Peyer's patch (tissue), 4 donors: ENCODE measurements at regions not wholly inside any gene's neighbourhood (a gene's known extent, or its start where the extent isn't known, plus 50 kb on each side); places are given as distances from the start of the nearest gene placed in this dataset.

ENCODE experiments used
- POLR2A ChIP-seq, 2 donors: fragments of 450-650 bp; IDR thresholded peaks; one replicate each; pipeline ENCODE4 v1.5.1; 2017; ENCODE audit warnings: antibody characterized with exemption in 2 of 2, mild to moderate bottlenecking in 2 of 2, moderate library complexity in 2 of 2
- TF ChIP-seq, protein P1 (sequence below), 6 experiments: fragments of 450-650 bp in 4 of 6; fragments of 200-600 bp in 2 of 6; sonication (generic) in 1 of 6; IDR thresholded peaks; one replicate each; pipeline ENCODE4 v1.5.1; 2017 to 2019; ENCODE audit warnings: antibody characterized with exemption in 6 of 6, mild to moderate bottlenecking in 3 of 6, moderate library complexity in 1 of 6

DNA sequence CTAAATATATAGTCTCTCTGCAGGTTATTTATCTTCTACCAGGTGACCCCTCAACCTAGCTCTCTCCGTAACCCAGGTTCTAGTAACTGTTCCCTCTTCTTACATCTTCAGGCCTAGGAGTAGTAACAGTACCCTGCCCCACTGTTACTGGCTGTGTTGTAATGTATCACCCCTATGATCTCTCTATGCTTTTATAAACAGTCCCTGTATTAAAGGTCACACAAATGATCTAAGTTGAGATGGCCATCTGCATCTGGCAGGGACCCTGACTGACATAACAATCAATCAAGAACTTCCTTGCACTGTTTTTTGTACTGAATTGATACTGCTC, 219.7 kb upstream of the STK17B start:
- TF ChIP-seq, protein P1, sequence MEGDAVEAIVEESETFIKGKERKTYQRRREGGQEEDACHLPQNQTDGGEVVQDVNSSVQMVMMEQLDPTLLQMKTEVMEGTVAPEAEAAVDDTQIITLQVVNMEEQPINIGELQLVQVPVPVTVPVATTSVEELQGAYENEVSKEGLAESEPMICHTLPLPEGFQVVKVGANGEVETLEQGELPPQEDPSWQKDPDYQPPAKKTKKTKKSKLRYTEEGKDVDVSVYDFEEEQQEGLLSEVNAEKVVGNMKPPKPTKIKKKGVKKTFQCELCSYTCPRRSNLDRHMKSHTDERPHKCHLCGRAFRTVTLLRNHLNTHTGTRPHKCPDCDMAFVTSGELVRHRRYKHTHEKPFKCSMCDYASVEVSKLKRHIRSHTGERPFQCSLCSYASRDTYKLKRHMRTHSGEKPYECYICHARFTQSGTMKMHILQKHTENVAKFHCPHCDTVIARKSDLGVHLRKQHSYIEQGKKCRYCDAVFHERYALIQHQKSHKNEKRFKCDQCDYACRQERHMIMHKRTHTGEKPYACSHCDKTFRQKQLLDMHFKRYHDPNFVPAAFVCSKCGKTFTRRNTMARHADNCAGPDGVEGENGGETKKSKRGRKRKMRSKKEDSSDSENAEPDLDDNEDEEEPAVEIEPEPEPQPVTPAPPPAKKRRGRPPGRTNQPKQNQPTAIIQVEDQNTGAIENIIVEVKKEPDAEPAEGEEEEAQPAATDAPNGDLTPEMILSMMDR (IDR thresholded peaks at IDR 0.05), result no peak
- no peak for TF ChIP-seq POLR2A (IDR thresholded peaks at IDR 0.05)
